WTC11 (cell line): ENCODE measurements at regions not wholly inside any gene's neighbourhood (a gene's known extent, or its start where the extent isn't known, plus 50 kb on each side); places are given as distances from the start of the nearest gene placed in this dataset.

Experiments used
- ATAC-seq: fragments of 200-7000 bp; cut with Tn5 transposase; 2 replicates; pipeline ENCODE4 v1.10.0; 2021; ENCODE audit warnings: mild to moderate bottlenecking, moderate library complexity
- CTCF ChIA-PET: fragments of 300-600 bp; sonication (Branson Sonifier 250); formaldehyde crosslinking; loops from one replicate; lab custom pipeline; 2021; ENCODE audit warnings: antibody characterized with exemption; lab: Charles Lee
- POLR2A ChIA-PET: fragments of 350-600 bp; sonication (Branson Sonifier 250); formaldehyde crosslinking; loops from one replicate; lab custom pipeline; 2021; ENCODE audit warnings: antibody characterized with exemption; lab: Charles Lee
- DNase-seq: peaks from one replicate; pipeline ENCODE4 v3.0.0; 2021; ENCODE audit warnings: low spot score
- H3K27ac Mint-ChIP-seq: 2 replicates; pipeline ENCODE4 v1.8.0; 2021; ENCODE audit warnings: mixed read lengths
- H3K27me3 Mint-ChIP-seq: 2 replicates; pipeline ENCODE4 v1.8.0; 2021; ENCODE audit warnings: low read depth, mild to moderate bottlenecking, moderate library complexity, mixed read lengths
- H3K36me3 Mint-ChIP-seq: 2 replicates; pipeline ENCODE4 v1.8.0; 2021; ENCODE audit warnings: mixed read lengths
- H3K4me1 Mint-ChIP-seq: 2 replicates; pipeline ENCODE4 v1.8.0; 2022; ENCODE audit warnings: mixed read lengths
- H3K4me3 Mint-ChIP-seq: 2 replicates; pipeline ENCODE4 v1.8.0; 2021; ENCODE audit warnings: mild to moderate bottlenecking, moderate library complexity, mixed read lengths
- H3K9me3 Mint-ChIP-seq: 2 replicates; pipeline ENCODE4 v1.8.0; 2021; ENCODE audit warnings: mixed read lengths
- ATF1 ChIP-seq: sonication (generic); formaldehyde crosslinking; IDR thresholded peaks from 2 replicates; pipeline ENCODE4 v1.8.1; 2023; ENCODE audit warnings: mild to moderate bottlenecking, moderate library complexity, missing genetic modification reagents
- ELF4 ChIP-seq: sonication (generic); formaldehyde crosslinking; IDR thresholded peaks from 2 replicates; pipeline ENCODE4 v1.8.1; 2022; ENCODE audit warnings: low read depth, mild to moderate bottlenecking, moderate library complexity, missing genetic modification reagents
- EMX1 ChIP-seq: fragments of 250-450 bp; sonication (Bioruptor Pico); IDR thresholded peaks from 2 replicates; pipeline ENCODE4 v1.8.0; 2021; ENCODE audit warnings: mild to moderate bottlenecking
- ESRRA ChIP-seq: sonication (generic); formaldehyde crosslinking; IDR thresholded peaks from 2 replicates; pipeline ENCODE4 v1.8.1; 2022; ENCODE audit warnings: mild to moderate bottlenecking, missing genetic modification reagents, borderline replicate concordance
- FOXJ3 ChIP-seq: sonication (generic); formaldehyde crosslinking; IDR thresholded peaks from 2 replicates; pipeline ENCODE4 v1.9.0; 2021; ENCODE audit warnings: missing genetic modification reagents, mild to moderate bottlenecking, borderline replicate concordance
- GABPB1 ChIP-seq: sonication (generic); formaldehyde crosslinking; IDR thresholded peaks from 2 replicates; pipeline ENCODE4 v1.8.1; 2023; ENCODE audit warnings: mild to moderate bottlenecking, missing genetic modification reagents
- GRHL2 ChIP-seq: fragments of 250-450 bp; sonication (Bioruptor Pico); IDR thresholded peaks from 2 replicates; pipeline ENCODE4 v1.8.0; 2022; ENCODE audit warnings: mild to moderate bottlenecking, moderate library complexity; ENCODE audit not compliant: insufficient replicate concordance, severe bottlenecking
- HMGA2 ChIP-seq: fragments of 250-450 bp; sonication (Bioruptor Pico); IDR thresholded peaks from 2 replicates; pipeline ENCODE4 v1.4.0; 2021; ENCODE audit warnings: mild to moderate bottlenecking, moderate library complexity
- MYBL2 ChIP-seq: sonication (generic); formaldehyde crosslinking; IDR thresholded peaks from 2 replicates; pipeline ENCODE4 v1.8.1; 2023; ENCODE audit warnings: mild to moderate bottlenecking, moderate library complexity, missing genetic modification reagents
- NFATC4 ChIP-seq: fragments of 250-450 bp; sonication (Bioruptor Pico); IDR thresholded peaks from 2 replicates; pipeline ENCODE4 v1.9.0; 2021; ENCODE audit warnings: mild to moderate bottlenecking
- NFE2L1 ChIP-seq: sonication (generic); formaldehyde crosslinking; IDR thresholded peaks from 2 replicates; pipeline ENCODE4 v1.8.1; 2023; ENCODE audit warnings: missing genetic modification reagents
- NFYB ChIP-seq: sonication (generic); formaldehyde crosslinking; conservative IDR thresholded peaks from 2 replicates; pipeline ENCODE4 v1.8.0; 2022; ENCODE audit warnings: low read depth, missing genetic modification reagents
- NR1H2 ChIP-seq: sonication (generic); formaldehyde crosslinking; IDR thresholded peaks from 2 replicates; pipeline ENCODE4 v1.9.0; 2021; ENCODE audit warnings: mild to moderate bottlenecking, moderate library complexity, missing genetic modification reagents
- PRRX2 ChIP-seq: fragments of 250-450 bp; sonication (Bioruptor Pico); IDR thresholded peaks from 2 replicates; pipeline ENCODE4 v1.8.0; 2021; ENCODE audit warnings: mild to moderate bottlenecking
- RORB ChIP-seq: fragments of 250-450 bp; sonication (Bioruptor Pico); IDR thresholded peaks from 2 replicates; pipeline ENCODE4 v1.9.0; 2021; ENCODE audit warnings: mild to moderate bottlenecking
- TP53 ChIP-seq: sonication (generic); formaldehyde crosslinking; IDR thresholded peaks from 2 replicates; pipeline ENCODE4 v1.8.1; 2023; ENCODE audit warnings: mild to moderate bottlenecking, missing genetic modification reagents
- ZNF138 ChIP-seq: sonication (generic); formaldehyde crosslinking; conservative IDR thresholded peaks from 2 replicates; pipeline ENCODE4 v1.8.1; 2022; ENCODE audit warnings: mild to moderate bottlenecking, moderate library complexity, missing genetic modification reagents
- ZNF219 ChIP-seq: sonication (generic); formaldehyde crosslinking; IDR thresholded peaks from 2 replicates; pipeline ENCODE4 v1.8.0; 2023; ENCODE audit warnings: missing genetic modification reagents, mild to moderate bottlenecking, borderline replicate concordance
- ZNF232 ChIP-seq: sonication (generic); formaldehyde crosslinking; IDR thresholded peaks from 2 replicates; pipeline ENCODE4 v1.8.0; 2022; ENCODE audit warnings: mild to moderate bottlenecking, missing genetic modification reagents
- ZNF317 ChIP-seq: sonication (generic); formaldehyde crosslinking; IDR thresholded peaks from 2 replicates; pipeline ENCODE4 v1.8.1; 2023; ENCODE audit warnings: low read depth, mild to moderate bottlenecking, moderate library complexity, missing genetic modification reagents, borderline replicate concordance
- ZNF396 ChIP-seq: fragments of 250-450 bp; sonication (Bioruptor Pico); IDR thresholded peaks from 2 replicates; pipeline ENCODE4 v1.8.0; 2021; ENCODE audit warnings: mild to moderate bottlenecking, moderate library complexity, borderline replicate concordance
- ZNF423 ChIP-seq: fragments of 250-450 bp; sonication (Bioruptor Pico); IDR thresholded peaks from 2 replicates; pipeline ENCODE4 v2.1.2; 2022; ENCODE audit warnings: mild to moderate bottlenecking, moderate library complexity
- TF ChIP-seq, protein P1 (sequence below): fragments of 250-450 bp; sonication (Bioruptor Pico); IDR thresholded peaks from 2 replicates; pipeline ENCODE4 v1.9.0; 2021; ENCODE audit warnings: mild to moderate bottlenecking
- TF ChIP-seq, protein P2 (sequence below): fragments of 250-450 bp; sonication (Bioruptor Pico); IDR thresholded peaks from 2 replicates; pipeline ENCODE4 v1.9.0; 2021; ENCODE audit warnings: mild to moderate bottlenecking
- TF ChIP-seq, protein P3 (sequence below): sonication (generic); formaldehyde crosslinking; IDR thresholded peaks from 2 replicates; pipeline ENCODE4 v1.8.0; 2022; ENCODE audit warnings: mild to moderate bottlenecking, missing genetic modification reagents
- TF ChIP-seq, protein P4 (sequence below): sonication (generic); formaldehyde crosslinking; IDR thresholded peaks from 2 replicates; pipeline ENCODE4 v1.8.1; 2022; ENCODE audit warnings: missing genetic modification reagents, borderline replicate concordance
- TF ChIP-seq, protein P5 (sequence below): sonication (generic); formaldehyde crosslinking; IDR thresholded peaks from 2 replicates; pipeline ENCODE4 v1.8.0; 2023; ENCODE audit warnings: missing genetic modification reagents, mild to moderate bottlenecking, borderline replicate concordance

DNA sequence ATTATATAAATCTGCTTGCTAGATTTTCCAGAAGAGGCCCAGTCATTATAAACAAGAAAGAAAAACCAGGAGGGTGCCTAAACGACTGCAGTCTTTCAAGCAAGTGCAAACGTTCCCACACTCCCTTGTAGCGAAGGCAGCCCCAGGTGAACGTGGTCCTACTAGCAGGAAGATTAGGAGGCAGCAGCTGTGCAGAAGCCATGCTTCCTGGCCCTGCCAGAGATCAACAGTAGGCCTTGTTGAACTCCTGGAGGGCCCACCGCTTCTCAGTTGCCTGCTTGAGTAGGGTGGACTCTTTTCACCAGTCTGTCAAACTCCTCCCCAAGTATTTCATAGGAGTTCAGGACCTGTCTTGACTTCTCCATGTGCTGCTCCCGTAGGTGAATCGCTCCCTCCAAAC lies 163.0 kb upstream of the GORAB start:
- no peak overlapping the region for H3K4me3 Mint-ChIP-seq

DNA sequence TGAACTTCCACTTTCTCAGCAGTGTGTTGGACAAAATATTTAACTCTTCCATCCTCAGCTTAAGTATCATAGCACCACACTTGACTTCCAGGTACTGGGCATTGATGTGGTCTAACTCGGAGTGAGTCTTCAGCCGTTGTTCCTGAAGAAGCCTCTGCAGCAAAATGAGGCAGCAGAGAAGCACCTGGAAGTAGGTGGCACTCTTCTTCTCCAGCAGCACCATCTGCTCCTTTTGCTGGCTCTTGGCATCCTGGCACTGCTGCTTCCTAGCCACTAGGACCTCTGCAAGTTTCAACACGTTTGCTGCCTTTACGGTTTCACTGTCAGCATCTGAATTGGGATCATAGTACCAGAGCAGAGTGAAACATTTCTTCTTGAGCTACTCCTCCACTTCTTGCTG lies 162.5 kb upstream of the GORAB start:
- ATAC-seq, result no peak

More for the DNA sequence above, 163.0 kb upstream of the GORAB start:
- H3K27me3 Mint-ChIP-seq, result no peaks in the 10 kb centered on the region
- TF ChIP-seq, protein P1, sequence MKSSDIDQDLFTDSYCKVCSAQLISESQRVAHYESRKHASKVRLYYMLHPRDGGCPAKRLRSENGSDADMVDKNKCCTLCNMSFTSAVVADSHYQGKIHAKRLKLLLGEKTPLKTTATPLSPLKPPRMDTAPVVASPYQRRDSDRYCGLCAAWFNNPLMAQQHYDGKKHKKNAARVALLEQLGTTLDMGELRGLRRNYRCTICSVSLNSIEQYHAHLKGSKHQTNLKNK (CRISPR knock-in tag), result no peak
- no peak for TF ChIP-seq ZNF396 (CRISPR knock-in tag)
- TF ChIP-seq, protein P2, sequence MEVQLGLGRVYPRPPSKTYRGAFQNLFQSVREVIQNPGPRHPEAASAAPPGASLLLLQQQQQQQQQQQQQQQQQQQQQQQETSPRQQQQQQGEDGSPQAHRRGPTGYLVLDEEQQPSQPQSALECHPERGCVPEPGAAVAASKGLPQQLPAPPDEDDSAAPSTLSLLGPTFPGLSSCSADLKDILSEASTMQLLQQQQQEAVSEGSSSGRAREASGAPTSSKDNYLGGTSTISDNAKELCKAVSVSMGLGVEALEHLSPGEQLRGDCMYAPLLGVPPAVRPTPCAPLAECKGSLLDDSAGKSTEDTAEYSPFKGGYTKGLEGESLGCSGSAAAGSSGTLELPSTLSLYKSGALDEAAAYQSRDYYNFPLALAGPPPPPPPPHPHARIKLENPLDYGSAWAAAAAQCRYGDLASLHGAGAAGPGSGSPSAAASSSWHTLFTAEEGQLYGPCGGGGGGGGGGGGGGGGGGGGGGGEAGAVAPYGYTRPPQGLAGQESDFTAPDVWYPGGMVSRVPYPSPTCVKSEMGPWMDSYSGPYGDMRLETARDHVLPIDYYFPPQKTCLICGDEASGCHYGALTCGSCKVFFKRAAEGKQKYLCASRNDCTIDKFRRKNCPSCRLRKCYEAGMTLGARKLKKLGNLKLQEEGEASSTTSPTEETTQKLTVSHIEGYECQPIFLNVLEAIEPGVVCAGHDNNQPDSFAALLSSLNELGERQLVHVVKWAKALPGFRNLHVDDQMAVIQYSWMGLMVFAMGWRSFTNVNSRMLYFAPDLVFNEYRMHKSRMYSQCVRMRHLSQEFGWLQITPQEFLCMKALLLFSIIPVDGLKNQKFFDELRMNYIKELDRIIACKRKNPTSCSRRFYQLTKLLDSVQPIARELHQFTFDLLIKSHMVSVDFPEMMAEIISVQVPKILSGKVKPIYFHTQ, result no peak
- TF ChIP-seq TP53 (CRISPR knock-in tag), result no peak
- no peak for TF ChIP-seq ZNF317
- TF ChIP-seq GABPB1, result no peak
- no peak for TF ChIP-seq NFYB (CRISPR knock-in tag)
- TF ChIP-seq RORB, result no peak
- no peak for TF ChIP-seq MYBL2 (CRISPR knock-in tag)
- TF ChIP-seq HMGA2 (CRISPR knock-in tag), result no peak
- TF ChIP-seq EMX1, result no peak
- TF ChIP-seq, all 79 proteins: peak for 0
- H3K36me3 Mint-ChIP-seq, result no peaks in the 10 kb centered on the region
- no peaks in the 10 kb centered on the region for H3K4me1 Mint-ChIP-seq
- ChIA-PET CTCF (no interaction called here), POLR2A (interaction anchor here (0.6 kb wide), 1 partner anchor 287 kb away, joined by 7 read pairs; no protein-coding TSS in a partner anchor)
- no peak overlapping the region for H3K27ac Mint-ChIP-seq
- no peak; the same call in 1 of the 2 replicates for ATAC-seq
- peaks cover 8% of the 10 kb centered on the region for H3K9me3 Mint-ChIP-seq
- no peak for DNase-seq

DNA sequence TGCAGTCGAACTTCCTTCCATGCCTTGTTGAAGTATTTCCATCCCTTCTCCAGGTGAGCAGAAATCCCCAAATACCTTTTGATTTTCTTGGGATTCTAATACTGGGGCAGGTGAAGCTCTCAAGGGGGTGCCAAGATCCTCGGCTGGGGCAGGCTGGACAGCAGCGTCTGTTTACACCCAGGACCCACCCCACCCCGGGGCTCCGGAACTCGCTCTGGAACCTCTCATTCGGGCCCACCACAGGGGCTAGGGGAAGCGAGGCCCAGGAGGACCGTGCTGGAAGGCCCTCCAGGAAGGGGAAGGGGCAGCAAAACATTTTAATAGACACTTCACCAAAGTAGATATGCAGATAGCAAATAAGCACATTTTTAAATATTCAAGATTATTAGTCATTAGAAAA lies 161.9 kb upstream of the GORAB start:
- ATAC-seq (no peak), DNase-seq (no peak)
- H3K4me1 Mint-ChIP-seq, result no peaks in the 10 kb centered on the region; the same call in 1 of the 2 replicates
- ChIA-PET POLR2A (no interaction called here), CTCF (no interaction called here)
- H3K36me3 Mint-ChIP-seq, result no peaks in the 10 kb centered on the region
- no peak overlapping the region for H3K27ac Mint-ChIP-seq
- no peak overlapping the region for H3K4me3 Mint-ChIP-seq
- H3K27me3 Mint-ChIP-seq, result no peaks in the 10 kb centered on the region
- H3K9me3 Mint-ChIP-seq, result peaks cover 8% of the 10 kb centered on the region
- no peak for TF ChIP-seq ZNF232 (CRISPR knock-in tag)
- no peak for TF ChIP-seq ZNF396 (CRISPR knock-in tag)
- TF ChIP-seq, protein P1 (CRISPR knock-in tag), result no peak
- TF ChIP-seq GRHL2 (CRISPR knock-in tag), result no peak
- TF ChIP-seq, protein P3, sequence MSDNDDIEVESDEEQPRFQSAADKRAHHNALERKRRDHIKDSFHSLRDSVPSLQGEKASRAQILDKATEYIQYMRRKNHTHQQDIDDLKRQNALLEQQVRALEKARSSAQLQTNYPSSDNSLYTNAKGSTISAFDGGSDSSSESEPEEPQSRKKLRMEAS (CRISPR knock-in tag), result no peak
- no peak for TF ChIP-seq PRRX2 (CRISPR knock-in tag)
- TF ChIP-seq, protein P4, sequence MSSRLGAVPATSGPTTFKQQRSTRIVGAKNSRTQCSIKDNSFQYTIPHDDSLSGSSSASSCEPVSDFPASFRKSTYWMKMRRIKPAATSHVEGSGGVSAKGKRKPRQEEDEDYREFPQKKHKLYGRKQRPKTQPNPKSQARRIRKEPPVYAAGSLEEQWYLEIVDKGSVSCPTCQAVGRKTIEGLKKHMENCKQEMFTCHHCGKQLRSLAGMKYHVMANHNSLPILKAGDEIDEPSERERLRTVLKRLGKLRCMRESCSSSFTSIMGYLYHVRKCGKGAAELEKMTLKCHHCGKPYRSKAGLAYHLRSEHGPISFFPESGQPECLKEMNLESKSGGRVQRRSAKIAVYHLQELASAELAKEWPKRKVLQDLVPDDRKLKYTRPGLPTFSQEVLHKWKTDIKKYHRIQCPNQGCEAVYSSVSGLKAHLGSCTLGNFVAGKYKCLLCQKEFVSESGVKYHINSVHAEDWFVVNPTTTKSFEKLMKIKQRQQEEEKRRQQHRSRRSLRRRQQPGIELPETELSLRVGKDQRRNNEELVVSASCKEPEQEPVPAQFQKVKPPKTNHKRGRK, result no peak
- TF ChIP-seq NR1H2 (CRISPR knock-in tag), result no peak
- no peak for TF ChIP-seq ZNF219
- no peak for TF ChIP-seq ATF1 (CRISPR knock-in tag)

More for the DNA sequence above, 162.5 kb upstream of the GORAB start:
- H3K9me3 Mint-ChIP-seq, result peaks cover 8% of the 10 kb centered on the region
- no peak overlapping the region for H3K27ac Mint-ChIP-seq
- H3K4me3 Mint-ChIP-seq, result no peak overlapping the region
- ChIA-PET POLR2A (no interaction called here), CTCF (no interaction called here)
- no peak for DNase-seq
- no peak for TF ChIP-seq ESRRA
- no peak for TF ChIP-seq PRRX2 (CRISPR knock-in tag)
- TF ChIP-seq ELF4 (CRISPR knock-in tag), result no peak
- TF ChIP-seq ZNF138 (CRISPR knock-in tag), result no peak
- TF ChIP-seq FOXJ3 (CRISPR knock-in tag), result no peak
- TF ChIP-seq, protein P5, sequence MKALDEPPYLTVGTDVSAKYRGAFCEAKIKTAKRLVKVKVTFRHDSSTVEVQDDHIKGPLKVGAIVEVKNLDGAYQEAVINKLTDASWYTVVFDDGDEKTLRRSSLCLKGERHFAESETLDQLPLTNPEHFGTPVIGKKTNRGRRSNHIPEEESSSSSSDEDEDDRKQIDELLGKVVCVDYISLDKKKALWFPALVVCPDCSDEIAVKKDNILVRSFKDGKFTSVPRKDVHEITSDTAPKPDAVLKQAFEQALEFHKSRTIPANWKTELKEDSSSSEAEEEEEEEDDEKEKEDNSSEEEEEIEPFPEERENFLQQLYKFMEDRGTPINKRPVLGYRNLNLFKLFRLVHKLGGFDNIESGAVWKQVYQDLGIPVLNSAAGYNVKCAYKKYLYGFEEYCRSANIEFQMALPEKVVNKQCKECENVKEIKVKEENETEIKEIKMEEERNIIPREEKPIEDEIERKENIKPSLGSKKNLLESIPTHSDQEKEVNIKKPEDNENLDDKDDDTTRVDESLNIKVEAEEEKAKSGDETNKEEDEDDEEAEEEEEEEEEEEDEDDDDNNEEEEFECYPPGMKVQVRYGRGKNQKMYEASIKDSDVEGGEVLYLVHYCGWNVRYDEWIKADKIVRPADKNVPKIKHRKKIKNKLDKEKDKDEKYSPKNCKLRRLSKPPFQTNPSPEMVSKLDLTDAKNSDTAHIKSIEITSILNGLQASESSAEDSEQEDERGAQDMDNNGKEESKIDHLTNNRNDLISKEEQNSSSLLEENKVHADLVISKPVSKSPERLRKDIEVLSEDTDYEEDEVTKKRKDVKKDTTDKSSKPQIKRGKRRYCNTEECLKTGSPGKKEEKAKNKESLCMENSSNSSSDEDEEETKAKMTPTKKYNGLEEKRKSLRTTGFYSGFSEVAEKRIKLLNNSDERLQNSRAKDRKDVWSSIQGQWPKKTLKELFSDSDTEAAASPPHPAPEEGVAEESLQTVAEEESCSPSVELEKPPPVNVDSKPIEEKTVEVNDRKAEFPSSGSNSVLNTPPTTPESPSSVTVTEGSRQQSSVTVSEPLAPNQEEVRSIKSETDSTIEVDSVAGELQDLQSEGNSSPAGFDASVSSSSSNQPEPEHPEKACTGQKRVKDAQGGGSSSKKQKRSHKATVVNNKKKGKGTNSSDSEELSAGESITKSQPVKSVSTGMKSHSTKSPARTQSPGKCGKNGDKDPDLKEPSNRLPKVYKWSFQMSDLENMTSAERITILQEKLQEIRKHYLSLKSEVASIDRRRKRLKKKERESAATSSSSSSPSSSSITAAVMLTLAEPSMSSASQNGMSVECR (CRISPR knock-in tag), result no peak
- TF ChIP-seq NFATC4 (CRISPR knock-in tag), result no peak
- TF ChIP-seq NFE2L1 (CRISPR knock-in tag), result no peak
- no peak for TF ChIP-seq ZNF423 (CRISPR knock-in tag)
- H3K4me1 Mint-ChIP-seq, result no peaks in the 10 kb centered on the region
- H3K27me3 Mint-ChIP-seq, result no peaks in the 10 kb centered on the region
- no peaks in the 10 kb centered on the region for H3K36me3 Mint-ChIP-seq
